ENCODE measurements at regions not wholly inside any gene's neighbourhood (a gene's known extent, or its start where the extent isn't known, plus 50 kb on each side); places are given as distances from the start of the nearest gene placed in this dataset.
"Not testable (repeated sequence)": the region's sequence is repeated elsewhere in the genome, so short reads cannot be mapped to it uniquely, and the experiment has no call there.

- TF ChIP-seq BHLHE40 (IDR thresholded peaks at IDR 0.05; ENCODE audit: borderline replicate concordance) (no peak), ARNT (IDR thresholded peaks at IDR 0.05) (no peak), FOXK2 (IDR thresholded peaks at IDR 0.05) (no peak), SP1 (IDR thresholded peaks at IDR 0.05) (no peak), HDGF (IDR thresholded peaks at IDR 0.05; ENCODE audit: borderline replicate concordance) (no peak), NFRKB (IDR thresholded peaks at IDR 0.05) (no peak), LEF1 (IDR thresholded peaks at IDR 0.05; ENCODE audit: borderline replicate concordance) (no peak), ZNF384 (IDR thresholded peaks at IDR 0.05) (no peak), PKNOX1 (IDR thresholded peaks at IDR 0.05) (no peak), FOXA1 (IDR thresholded peaks at IDR 0.05) (no peak), FOXM1 (IDR thresholded peaks at IDR 0.05; ENCODE audit: borderline replicate concordance) (no peak), SUZ12 (IDR thresholded peaks at IDR 0.05) (no peak), CTBP1 (IDR thresholded peaks at IDR 0.05; ENCODE audit: borderline replicate concordance) (no peak), L3MBTL2 (conservative IDR thresholded peaks at IDR 0.05) (no peak), TARDBP (IDR thresholded peaks at IDR 0.05) (no peak), ELF4 (IDR thresholded peaks at IDR 0.05) (no peak)
- POLR2A ChIA-PET: no interaction called here
- no peak for DNase-seq (ENCODE audit: extremely low spot score)
- CTCF ChIA-PET: no interaction called here
Observed at GRCh38 chr6:71810880-71811279, 75.5 kb upstream of the RIMS1 start.

DNA sequence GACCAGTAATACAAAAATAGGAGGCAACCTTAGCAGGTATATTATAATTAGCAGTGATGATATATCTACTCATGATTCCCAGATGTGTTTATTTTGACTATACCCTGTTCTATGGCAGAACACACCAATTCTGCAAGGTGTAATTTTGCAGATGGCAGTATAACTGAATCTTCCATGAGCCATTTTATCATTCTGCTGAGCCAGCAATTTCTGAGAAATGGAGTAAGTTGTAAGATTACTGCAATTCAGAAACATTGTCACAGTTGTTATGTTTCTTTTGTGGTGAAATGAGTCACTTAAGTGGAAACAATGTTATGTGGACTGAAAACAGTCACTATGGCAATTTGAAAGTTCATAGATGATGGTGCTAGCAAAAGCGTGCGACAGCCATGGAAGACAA lies 63.7 kb upstream of the RIMS1 start:
- ChIA-PET CTCF (no interaction called here), POLR2A (no interaction called here)
- TF ChIP-seq NFRKB (IDR thresholded peaks at IDR 0.05) (no peak), TARDBP (IDR thresholded peaks at IDR 0.05) (no peak), ELF4 (IDR thresholded peaks at IDR 0.05) (no peak), BHLHE40 (IDR thresholded peaks at IDR 0.05; ENCODE audit: borderline replicate concordance) (no peak), SUZ12 (IDR thresholded peaks at IDR 0.05) (no peak), ZNF384 (IDR thresholded peaks at IDR 0.05) (no peak), PKNOX1 (IDR thresholded peaks at IDR 0.05) (no peak), FOXA1 (IDR thresholded peaks at IDR 0.05) (no peak), CTBP1 (IDR thresholded peaks at IDR 0.05; ENCODE audit: borderline replicate concordance) (no peak), HDGF (IDR thresholded peaks at IDR 0.05; ENCODE audit: borderline replicate concordance) (no peak), SP1 (IDR thresholded peaks at IDR 0.05) (no peak)
- DNase-seq (ENCODE audit: extremely low spot score): no peak

DNA sequence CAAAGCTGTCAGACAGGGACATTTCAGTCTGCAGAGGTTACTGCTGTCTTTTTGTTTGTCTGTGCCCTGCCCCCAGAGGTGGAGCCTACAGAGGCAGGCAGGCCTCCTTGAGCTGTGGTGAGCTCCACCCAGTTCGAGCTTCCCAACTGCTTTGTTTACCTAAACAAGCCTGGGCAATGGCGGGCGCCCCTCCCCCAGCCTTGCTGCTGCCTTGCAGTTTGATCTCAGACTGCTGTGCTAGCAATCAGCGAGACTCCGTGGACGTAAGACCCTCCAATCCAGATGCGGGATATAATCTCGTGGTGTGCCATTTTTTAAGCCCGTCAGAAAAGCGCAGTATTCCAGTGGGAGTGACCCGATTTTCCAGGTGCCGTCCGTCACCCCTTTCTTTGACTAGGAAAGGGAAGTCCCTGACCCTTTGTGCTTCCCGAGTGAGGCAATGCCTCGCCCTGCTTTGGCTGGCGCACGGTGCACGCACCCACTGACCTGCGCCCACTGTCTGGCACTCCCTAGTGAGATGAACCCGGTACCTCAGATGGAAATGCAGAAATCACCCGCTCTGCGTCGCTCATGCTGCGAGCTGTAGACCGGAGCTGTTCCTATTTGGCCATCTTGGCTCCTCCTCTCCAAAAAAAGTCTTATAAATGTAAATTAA lies 54.1 kb upstream of the RIMS1 start:
- POLR2A ChIA-PET; DNase-seq (ENCODE audit: extremely low spot score); CTCF ChIA-PET: not testable (repeated sequence)
